ENCODE measurements at regions not wholly inside any gene's neighbourhood (a gene's known extent, or its start where the extent isn't known, plus 50 kb on each side); places are given as distances from the start of the nearest gene placed in this dataset.

DNA sequence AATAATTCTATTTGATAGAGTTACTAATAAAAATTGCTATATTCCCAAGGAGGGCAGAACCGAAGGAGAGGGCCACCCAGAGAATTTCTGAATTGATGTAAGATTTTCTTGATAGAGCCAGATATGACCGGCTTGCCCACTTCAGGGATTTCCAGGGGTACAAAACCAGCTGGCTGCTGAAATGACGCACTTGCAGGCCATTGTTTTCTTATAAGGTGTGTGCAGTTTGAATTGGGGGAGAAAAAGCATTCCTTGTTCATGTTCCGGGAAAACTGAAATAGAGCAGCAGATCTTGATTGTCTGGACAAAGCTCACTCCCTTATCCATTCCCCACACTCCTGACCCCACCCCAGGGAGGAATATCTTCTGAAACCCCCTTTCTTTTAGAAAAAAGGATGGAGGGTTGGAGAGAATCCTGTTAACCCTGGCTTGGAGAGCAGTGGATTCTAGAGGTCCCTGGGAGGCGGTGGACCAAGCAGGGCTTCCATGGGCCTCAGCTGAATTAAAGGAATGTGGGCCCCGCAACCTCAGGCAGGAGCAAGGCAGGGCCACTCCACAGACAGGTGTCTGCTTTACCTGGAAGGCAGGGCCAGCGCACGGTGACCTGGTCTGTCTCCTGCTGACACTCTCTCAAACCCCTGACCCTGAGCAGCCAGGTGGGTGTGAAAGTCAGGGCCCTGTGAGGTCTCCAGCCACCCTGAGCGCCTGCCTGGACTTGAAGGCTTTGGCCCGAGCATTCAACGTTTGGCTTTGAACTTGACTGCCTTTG is 96.4 kb downstream of the TMEM170B start:
- Mint-ChIP-seq H3K27ac (no peak overlapping the region), H3K36me3 (ENCODE audit: low read depth) (no peaks in the 10 kb centered on the region), H3K4me3 (no peak overlapping the region), H3K9me3 (no peaks in the 10 kb centered on the region), H3K4me1 (no peaks in the 10 kb centered on the region), H3K27me3 (peaks cover 3% of the 10 kb centered on the region)
- ChIA-PET CTCF (no interaction called here), POLR2A (no interaction called here)
- no peak for DNase-seq

DNA sequence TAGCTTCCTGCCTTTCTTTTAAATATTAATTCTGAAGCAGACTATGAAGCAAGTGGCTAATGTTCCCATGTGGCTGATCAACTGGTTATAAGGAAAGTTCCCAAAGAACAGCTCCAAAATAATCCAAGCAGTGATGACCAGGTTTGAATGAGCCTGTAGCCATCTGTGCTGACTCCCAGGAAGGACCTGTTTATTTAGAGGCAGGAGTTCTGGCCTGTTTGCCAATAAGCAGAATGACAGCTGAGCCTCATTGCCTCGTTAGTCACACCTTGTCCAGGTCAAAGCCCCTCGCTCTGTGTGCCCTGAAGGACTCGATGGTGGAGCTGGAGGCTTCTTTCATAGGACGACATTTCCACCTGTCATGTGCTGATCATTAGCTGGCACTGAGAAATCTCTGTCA is 97.4 kb downstream of the TMEM170B start:
- DNase-seq: no peak
- H3K36me3 Mint-ChIP-seq (ENCODE audit: low read depth): no peaks in the 10 kb centered on the region
- H3K27ac Mint-ChIP-seq: no peak overlapping the region
- H3K9me3 Mint-ChIP-seq: no peaks in the 10 kb centered on the region
- no peaks in the 10 kb centered on the region for H3K4me1 Mint-ChIP-seq
- peaks cover 3% of the 10 kb centered on the region for H3K27me3 Mint-ChIP-seq
- POLR2A ChIA-PET: no interaction called here
- no peak overlapping the region for H3K4me3 Mint-ChIP-seq
- CTCF ChIA-PET: interaction anchor here (1.0 to 1.3 kb wide), 2 partner anchors 20 to 21 kb away, joined by 3 to 4 read pairs; no protein-coding TSS in a partner anchor

DNA sequence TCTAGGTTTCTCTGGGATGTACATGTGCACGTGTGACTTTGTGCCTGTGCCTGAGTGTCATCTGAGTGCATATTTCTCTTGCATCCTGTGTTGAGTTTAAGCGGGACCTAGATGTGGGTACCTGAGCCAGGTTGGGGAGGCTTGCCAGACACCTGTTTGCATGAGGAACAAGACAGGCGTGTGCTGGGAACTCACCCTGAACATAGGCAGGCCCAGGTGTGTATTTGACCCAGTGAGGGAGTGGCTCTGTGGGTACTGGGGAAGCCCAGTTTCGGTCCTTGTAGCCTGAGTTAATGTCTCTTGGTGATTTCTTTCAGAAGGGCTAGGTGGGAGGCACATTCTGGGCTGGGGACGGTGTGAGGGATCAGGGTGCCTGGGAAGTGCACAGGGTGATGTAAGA is 98.6 kb downstream of the TMEM170B start:
- ChIA-PET POLR2A (no interaction called here), CTCF (no interaction called here)
- no peaks in the 10 kb centered on the region for H3K4me1 Mint-ChIP-seq
- DNase-seq: no peak
- no peak overlapping the region for H3K27ac Mint-ChIP-seq
- no peak overlapping the region for H3K4me3 Mint-ChIP-seq
- H3K9me3 Mint-ChIP-seq: no peaks in the 10 kb centered on the region
- no peaks in the 10 kb centered on the region for H3K36me3 Mint-ChIP-seq (ENCODE audit: low read depth)
- H3K27me3 Mint-ChIP-seq: peaks cover 5% of the 10 kb centered on the region

DNA sequence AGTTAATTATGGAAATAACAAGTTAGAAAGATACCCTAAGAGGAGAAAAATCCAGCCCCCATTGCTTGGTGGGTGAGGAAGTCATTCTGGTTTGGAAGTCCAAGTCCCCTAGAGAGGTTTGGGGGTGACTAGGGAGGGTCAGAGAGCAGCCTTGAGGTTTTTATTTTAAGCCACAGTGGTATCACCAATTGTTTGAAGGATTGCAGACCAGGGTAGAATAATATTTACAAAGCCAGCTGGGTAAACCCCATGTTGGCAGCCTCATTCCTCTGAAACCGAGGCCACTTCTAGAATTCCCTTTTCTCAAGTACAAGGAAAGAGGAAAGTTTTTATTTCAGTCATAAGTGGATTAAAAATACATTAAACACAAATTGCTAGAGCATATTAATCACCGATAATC is 99.7 kb downstream of the TMEM170B start:
- CTCF ChIA-PET: interaction anchor here (1.0 kb wide), 1 partner anchor 12 kb away, joined by 3 read pairs; no protein-coding TSS in a partner anchor
- H3K27me3 Mint-ChIP-seq: peaks cover 5% of the 10 kb centered on the region

DNA sequence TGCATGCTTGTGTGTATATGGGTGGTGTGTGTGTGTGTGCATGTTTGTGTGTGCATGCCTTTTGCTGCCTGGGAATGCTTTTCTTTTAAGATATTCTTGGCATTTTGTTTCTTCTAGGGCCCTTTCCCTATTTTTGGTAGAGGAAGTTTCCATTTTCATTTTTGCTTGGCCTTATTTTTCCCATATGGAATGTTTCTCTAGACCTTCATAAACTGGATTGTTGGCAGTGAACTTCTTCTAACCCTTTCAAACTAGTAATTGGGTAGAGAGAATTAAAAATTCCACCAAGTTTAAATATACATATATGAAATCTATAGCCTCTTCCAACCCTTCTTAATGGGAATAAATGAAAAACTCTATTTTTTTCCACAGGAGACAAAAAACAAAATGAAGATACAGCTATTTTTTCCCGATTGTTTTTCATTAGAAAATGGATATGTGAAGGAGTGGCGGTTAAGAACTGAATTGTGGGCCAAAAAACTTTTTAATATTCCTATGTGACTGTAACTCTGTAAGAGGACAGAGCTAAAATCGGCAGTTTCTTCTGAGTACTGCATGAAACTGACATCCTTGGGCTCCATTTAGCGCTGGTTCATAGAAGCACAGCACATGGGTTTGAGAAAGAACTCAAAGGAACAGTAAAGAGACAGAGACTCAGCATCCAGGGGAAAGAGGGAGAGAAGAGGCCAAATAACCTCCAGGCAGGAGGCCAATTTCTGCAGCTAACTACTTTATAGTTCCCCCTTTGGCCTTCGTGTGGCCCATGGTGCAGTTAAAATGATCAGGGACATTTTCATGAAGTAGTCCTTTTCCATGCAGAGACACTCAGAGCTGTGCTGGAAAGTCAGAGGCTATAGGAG is 102.1 kb downstream of the TMEM170B start:
- H3K4me1 Mint-ChIP-seq: no peaks in the 10 kb centered on the region
- H3K27me3 Mint-ChIP-seq: peaks cover 5% of the 10 kb centered on the region
- no peak overlapping the region for H3K4me3 Mint-ChIP-seq
- no peaks in the 10 kb centered on the region for H3K9me3 Mint-ChIP-seq
- no peaks in the 10 kb centered on the region for H3K36me3 Mint-ChIP-seq (ENCODE audit: low read depth)
- ChIA-PET CTCF (interaction anchor here (0.6 to 1.8 kb wide), 3 partner anchors 11 to 435 kb away, joined by 3 to 6 read pairs (median 4); no protein-coding TSS in a partner anchor), POLR2A (no interaction called here)
- H3K27ac Mint-ChIP-seq: no peak overlapping the region
- DNase-seq: no peak

More for the DNA sequence above, 99.7 kb downstream of the TMEM170B start:
- H3K9me3 Mint-ChIP-seq: no peaks in the 10 kb centered on the region
- no peaks in the 10 kb centered on the region for H3K36me3 Mint-ChIP-seq (ENCODE audit: low read depth)
- POLR2A ChIA-PET: no interaction called here
- H3K27ac Mint-ChIP-seq: no peak overlapping the region
- DNase-seq: no peak
- H3K4me1 Mint-ChIP-seq: no peaks in the 10 kb centered on the region
- H3K4me3 Mint-ChIP-seq: no peak overlapping the region

DNA sequence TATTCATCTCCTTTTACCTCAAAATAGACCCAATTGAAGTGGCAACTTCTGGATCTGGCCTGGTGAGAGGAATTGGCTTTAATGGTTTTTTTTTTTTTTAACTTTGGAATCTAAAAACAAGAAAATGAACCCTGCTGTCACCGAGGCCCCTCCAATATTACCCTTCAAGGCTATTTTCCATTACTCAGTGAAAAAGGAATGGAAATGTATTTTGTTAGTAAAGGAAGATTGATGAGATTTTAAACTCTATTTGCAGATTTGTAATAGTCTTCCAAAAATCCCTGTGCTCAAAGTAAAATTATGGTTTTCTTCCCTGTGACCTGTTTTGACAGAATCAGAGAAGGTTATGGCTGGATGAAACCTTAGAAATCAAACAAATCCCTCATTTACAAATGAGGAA is 102.9 kb downstream of the TMEM170B start:
- ChIA-PET POLR2A (no interaction called here), CTCF (interaction anchor here (1.8 kb wide), 1 partner anchor 15 kb away, joined by 6 read pairs; no protein-coding TSS in a partner anchor)
- DNase-seq: no peak
- peaks cover 7% of the 10 kb centered on the region for H3K27me3 Mint-ChIP-seq
- no peak overlapping the region for H3K4me3 Mint-ChIP-seq
- no peaks in the 10 kb centered on the region for H3K4me1 Mint-ChIP-seq
- H3K27ac Mint-ChIP-seq: no peak overlapping the region
- no peaks in the 10 kb centered on the region for H3K9me3 Mint-ChIP-seq
- H3K36me3 Mint-ChIP-seq (ENCODE audit: low read depth): no peaks in the 10 kb centered on the region

DNA sequence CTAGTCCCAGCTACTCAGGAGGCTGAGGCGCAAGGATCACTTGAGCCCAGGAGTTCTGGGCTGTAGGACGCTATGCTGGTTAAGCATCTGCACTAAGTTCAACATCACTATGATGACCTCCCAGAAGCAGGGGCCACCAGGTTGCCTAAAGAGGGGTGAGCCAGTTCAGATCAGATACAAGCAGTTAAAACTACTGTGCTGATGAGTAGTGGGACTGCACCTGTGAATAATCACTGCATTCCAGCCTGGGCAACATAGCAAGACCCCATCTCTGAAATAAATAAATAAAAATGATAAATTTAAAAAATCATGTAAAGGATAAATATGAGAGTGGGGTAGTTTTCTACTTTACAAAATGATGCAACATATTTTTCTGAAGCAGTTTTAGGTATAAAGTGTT is 106.5 kb downstream of the TMEM170B start:
- Mint-ChIP-seq H3K4me3 (no peak overlapping the region), H3K36me3 (ENCODE audit: low read depth) (no peaks in the 10 kb centered on the region), H3K4me1 (no peaks in the 10 kb centered on the region), H3K9me3 (no peaks in the 10 kb centered on the region), H3K27me3 (peaks cover 5% of the 10 kb centered on the region), H3K27ac (no peak overlapping the region)
- no peak for DNase-seq
- ChIA-PET CTCF (interaction anchor here (2.7 kb wide), 1 partner anchor 11 kb away, joined by 11 read pairs; no protein-coding TSS in a partner anchor), POLR2A (no interaction called here)

DNA sequence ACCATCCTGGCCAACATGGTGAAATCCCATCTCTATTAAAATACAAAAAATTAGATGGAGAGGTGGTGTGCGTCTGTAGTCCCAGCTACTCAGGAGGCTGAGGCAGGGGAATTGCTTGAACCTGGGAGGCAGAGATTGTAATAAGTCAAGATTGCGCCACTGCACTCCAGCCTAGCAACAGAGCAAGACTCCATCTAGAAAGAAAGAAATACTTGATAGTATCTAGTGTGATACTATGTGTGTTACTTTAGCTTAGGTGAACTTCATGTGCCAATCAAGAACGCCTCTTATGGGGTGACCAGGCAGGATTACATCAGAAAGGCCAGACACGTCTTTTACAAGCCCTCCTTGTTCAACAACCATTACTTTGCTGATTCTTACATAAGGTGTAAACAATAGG is 107.1 kb downstream of the TMEM170B start:
- H3K27ac Mint-ChIP-seq: no peak overlapping the region
- peaks cover 5% of the 10 kb centered on the region for H3K27me3 Mint-ChIP-seq
- no peaks in the 10 kb centered on the region for H3K4me1 Mint-ChIP-seq
- no peak for DNase-seq
- no peaks in the 10 kb centered on the region for H3K36me3 Mint-ChIP-seq (ENCODE audit: low read depth)
- ChIA-PET CTCF (interaction anchor here (2.7 kb wide), 1 partner anchor 11 kb away, joined by 11 read pairs; no protein-coding TSS in a partner anchor), POLR2A (no interaction called here)
- no peak overlapping the region for H3K4me3 Mint-ChIP-seq
- no peaks in the 10 kb centered on the region for H3K9me3 Mint-ChIP-seq

DNA sequence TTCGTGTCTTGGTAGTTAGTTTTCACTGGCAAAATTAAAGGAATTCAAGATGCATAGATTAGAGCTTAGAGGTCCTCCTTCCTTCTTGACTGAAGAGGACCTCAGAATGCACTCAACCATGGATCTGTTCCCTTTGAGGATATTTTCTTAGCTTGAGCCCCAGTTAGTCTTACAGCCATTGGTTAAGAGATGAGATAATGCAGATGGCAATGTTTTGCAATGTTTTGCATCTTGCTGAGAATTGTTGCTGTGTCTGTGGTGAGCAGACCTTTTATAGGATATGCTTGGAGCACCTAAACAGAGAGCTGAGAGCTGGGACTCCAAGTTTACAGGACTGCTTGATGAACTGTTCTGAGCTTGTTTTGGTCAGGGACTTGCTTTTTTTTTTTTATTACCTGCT is 107.5 kb downstream of the TMEM170B start:
- ChIA-PET POLR2A (no interaction called here), CTCF (interaction anchor here (2.7 kb wide), 1 partner anchor 10 kb away, joined by 11 read pairs; no protein-coding TSS in a partner anchor)
- DNase-seq: no peak
- Mint-ChIP-seq H3K27ac (no peak overlapping the region), H3K9me3 (no peaks in the 10 kb centered on the region), H3K36me3 (ENCODE audit: low read depth) (no peaks in the 10 kb centered on the region), H3K4me1 (no peaks in the 10 kb centered on the region), H3K4me3 (no peak overlapping the region), H3K27me3 (peaks cover 5% of the 10 kb centered on the region)

DNA sequence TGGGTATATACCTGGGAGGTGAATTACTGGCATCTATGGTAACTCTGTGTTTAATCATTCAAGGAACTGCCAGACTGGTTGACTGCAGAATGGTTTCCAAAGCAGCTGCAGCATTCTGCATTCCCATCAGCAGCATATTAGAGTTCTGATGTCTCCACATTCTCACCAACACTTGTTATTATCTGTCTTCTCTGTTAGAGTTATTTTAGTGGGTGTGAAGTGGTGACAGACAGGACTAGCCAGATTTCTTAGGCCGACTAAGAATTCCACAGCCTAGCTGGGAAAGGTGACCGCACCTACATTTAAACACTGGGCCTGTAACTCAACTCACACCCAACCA is 110.9 kb downstream of the TMEM170B start:
- H3K36me3 Mint-ChIP-seq (ENCODE audit: low read depth): no peaks in the 10 kb centered on the region
- H3K27ac Mint-ChIP-seq: no peak overlapping the region
- H3K9me3 Mint-ChIP-seq: no peaks in the 10 kb centered on the region
- H3K4me3 Mint-ChIP-seq: no peak overlapping the region
- ChIA-PET CTCF (no interaction called here), POLR2A (no interaction called here)
- no peak for DNase-seq
- peaks cover 3% of the 10 kb centered on the region for H3K27me3 Mint-ChIP-seq
- peaks cover 7% of the 10 kb centered on the region for H3K4me1 Mint-ChIP-seq

DNA sequence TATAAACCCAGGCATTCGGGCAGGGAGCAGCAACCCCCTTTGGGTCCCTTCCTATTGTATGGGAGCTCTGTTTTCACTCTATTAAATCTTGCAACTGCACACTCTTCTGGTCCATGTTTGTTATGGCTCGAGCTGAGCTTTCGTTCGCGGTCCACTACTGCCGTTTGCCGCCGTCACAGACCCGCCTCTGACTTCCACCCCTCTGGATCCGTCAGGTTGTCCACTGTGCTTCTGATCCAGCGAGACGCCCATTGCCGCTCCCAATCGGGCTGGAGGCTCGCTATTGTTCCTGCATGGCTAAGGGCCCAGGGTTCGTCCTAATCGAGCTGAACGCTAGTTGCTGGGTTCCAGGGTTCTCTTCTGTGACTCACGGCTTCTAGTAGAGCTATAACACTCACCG is 111.3 kb downstream of the TMEM170B start:
- no peak overlapping the region for H3K4me3 Mint-ChIP-seq
- H3K9me3 Mint-ChIP-seq: no peaks in the 10 kb centered on the region
- H3K27ac Mint-ChIP-seq: no peak overlapping the region
- POLR2A ChIA-PET: no interaction called here
- H3K27me3 Mint-ChIP-seq: peaks cover 3% of the 10 kb centered on the region
- CTCF ChIA-PET: interaction anchor here (1.1 kb wide), 1 partner anchor 12 kb away, joined by 3 read pairs; no protein-coding TSS in a partner anchor
- H3K36me3 Mint-ChIP-seq (ENCODE audit: low read depth): no peaks in the 10 kb centered on the region
- peaks cover 12% of the 10 kb centered on the region for H3K4me1 Mint-ChIP-seq
- DNase-seq: no peak

DNA sequence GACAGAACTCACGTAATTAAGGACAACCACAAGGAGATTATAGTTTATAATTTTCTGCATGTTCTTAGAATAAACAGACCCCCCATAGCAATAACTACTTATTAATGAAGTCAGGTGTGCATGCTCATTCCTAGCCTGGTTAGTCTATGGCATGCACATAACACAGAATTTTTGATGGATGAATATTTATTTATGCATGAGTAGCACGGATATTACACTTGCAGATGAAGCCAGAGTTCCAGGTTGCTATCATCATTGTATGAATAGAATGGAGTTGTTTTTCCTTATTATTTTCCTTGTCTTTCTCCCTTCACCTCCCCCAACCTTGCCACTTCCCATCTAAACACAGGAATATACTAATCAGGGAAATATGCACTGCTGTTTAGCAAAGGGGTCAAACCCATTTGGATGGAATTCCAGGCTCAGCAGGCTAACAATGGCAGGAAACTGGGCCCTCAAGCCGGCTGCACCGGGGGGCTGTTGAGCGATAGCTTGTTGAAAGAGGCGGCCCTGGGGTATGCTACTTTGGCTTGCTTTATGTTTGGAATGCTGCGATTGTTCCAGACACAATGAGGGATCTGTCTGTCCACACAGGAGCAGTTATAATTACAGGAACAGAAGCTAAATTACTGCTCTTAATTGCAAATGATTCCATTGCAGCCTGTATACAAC is 112.6 kb downstream of the TMEM170B start:
- Mint-ChIP-seq H3K4me3 (no peak overlapping the region), H3K4me1 (peaks cover 16% of the 10 kb centered on the region), H3K36me3 (ENCODE audit: low read depth) (no peaks in the 10 kb centered on the region), H3K27me3 (peaks cover 5% of the 10 kb centered on the region), H3K9me3 (no peaks in the 10 kb centered on the region), H3K27ac (no peak overlapping the region)
- CTCF ChIA-PET: interaction anchor here (0.6 to 1.1 kb wide), 2 partner anchors 11 to 13 kb away, joined by 3 read pairs; no protein-coding TSS in a partner anchor
- POLR2A ChIA-PET: no interaction called here
- DNase-seq: no peak

DNA sequence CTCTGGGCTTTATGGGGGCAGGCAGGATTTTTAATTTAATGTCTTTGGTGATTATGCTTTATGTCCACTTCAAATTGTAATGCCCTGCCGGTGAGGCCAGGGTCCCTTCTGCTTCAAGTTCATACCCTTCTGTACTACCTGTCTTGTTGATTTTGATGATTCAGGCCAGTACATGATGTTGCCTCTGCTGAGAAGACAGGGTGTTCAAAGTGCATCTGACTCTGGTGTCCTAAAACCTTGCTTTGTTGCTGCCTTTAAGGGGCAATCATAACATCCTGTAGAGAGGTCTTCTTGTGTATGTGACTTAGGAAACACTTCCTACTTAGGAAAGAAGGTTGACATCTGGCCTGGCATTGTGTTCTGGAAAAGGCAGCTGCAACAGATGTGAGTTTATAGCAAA is 113.2 kb downstream of the TMEM170B start:
- POLR2A ChIA-PET: no interaction called here
- Mint-ChIP-seq H3K27me3 (peaks cover 5% of the 10 kb centered on the region), H3K27ac (no peak overlapping the region), H3K4me1 (peaks cover 20% of the 10 kb centered on the region), H3K9me3 (no peaks in the 10 kb centered on the region), H3K4me3 (no peak overlapping the region), H3K36me3 (ENCODE audit: low read depth) (no peaks in the 10 kb centered on the region)
- CTCF ChIA-PET: interaction anchor here (0.6 kb wide), 1 partner anchor 11 kb away, joined by 3 read pairs; no protein-coding TSS in a partner anchor
- no peak for DNase-seq
